ENCODE measurements at regions not wholly inside any gene's neighbourhood (a gene's known extent, or its start where the extent isn't known, plus 50 kb on each side); places are given as distances from the start of the nearest gene placed in this dataset.

GRCh38 chr12:128026696-128027574 is 240.0 kb upstream of the TMEM132C start:
- H4K20me1 ChIP-seq (ENCODE audit: insufficient read depth) = no peaks in the 10 kb centered on the region
- no peak overlapping the region for H3K27ac ChIP-seq (ENCODE audit: low read length)
- H3K9me3 ChIP-seq (ENCODE audit: low read length) = no peaks in the 10 kb centered on the region
- H3K36me3 ChIP-seq (ENCODE audit: insufficient read depth, low read length) = no peaks in the 10 kb centered on the region
- TF ChIP-seq EP300 (conservative IDR thresholded peaks at IDR 0.05; ENCODE audit: poor library complexity, severe bottlenecking) (no peak), REST (IDR thresholded peaks at IDR 0.05; ENCODE audit: borderline replicate concordance) (no peak), RAD21 (conservative IDR thresholded peaks at IDR 0.05) (no peak), POLR2AphosphoS5 (IDR thresholded peaks at IDR 0.05) (no peak), MXI1 (conservative IDR thresholded peaks at IDR 0.05; ENCODE audit: poor library complexity, severe bottlenecking) (no peak), EZH2 (IDR thresholded peaks at IDR 0.05; ENCODE audit: borderline replicate concordance, insufficient read depth, low read length, poor library complexity, severe bottlenecking) (no peak), SMC3 (conservative IDR thresholded peaks at IDR 0.05; ENCODE audit: poor library complexity) (no peak), TAF1 (IDR thresholded peaks at IDR 0.05; ENCODE audit: low read depth) (no peak)
- TF ChIP-seq, protein P1, sequence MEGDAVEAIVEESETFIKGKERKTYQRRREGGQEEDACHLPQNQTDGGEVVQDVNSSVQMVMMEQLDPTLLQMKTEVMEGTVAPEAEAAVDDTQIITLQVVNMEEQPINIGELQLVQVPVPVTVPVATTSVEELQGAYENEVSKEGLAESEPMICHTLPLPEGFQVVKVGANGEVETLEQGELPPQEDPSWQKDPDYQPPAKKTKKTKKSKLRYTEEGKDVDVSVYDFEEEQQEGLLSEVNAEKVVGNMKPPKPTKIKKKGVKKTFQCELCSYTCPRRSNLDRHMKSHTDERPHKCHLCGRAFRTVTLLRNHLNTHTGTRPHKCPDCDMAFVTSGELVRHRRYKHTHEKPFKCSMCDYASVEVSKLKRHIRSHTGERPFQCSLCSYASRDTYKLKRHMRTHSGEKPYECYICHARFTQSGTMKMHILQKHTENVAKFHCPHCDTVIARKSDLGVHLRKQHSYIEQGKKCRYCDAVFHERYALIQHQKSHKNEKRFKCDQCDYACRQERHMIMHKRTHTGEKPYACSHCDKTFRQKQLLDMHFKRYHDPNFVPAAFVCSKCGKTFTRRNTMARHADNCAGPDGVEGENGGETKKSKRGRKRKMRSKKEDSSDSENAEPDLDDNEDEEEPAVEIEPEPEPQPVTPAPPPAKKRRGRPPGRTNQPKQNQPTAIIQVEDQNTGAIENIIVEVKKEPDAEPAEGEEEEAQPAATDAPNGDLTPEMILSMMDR (IDR thresholded peaks at IDR 0.05; ENCODE audit: poor library complexity, severe bottlenecking) = no peak
- no peak overlapping the region for H3K4me2 ChIP-seq (ENCODE audit: low read length)
- no peaks in the 10 kb centered on the region for H3K79me2 ChIP-seq (replicated peaks; ENCODE audit: insufficient read depth, low read length)
- H3K4me3 ChIP-seq (ENCODE audit: low read length) = no peak overlapping the region
- no peaks in the 10 kb centered on the region for H3K27me3 ChIP-seq (ENCODE audit: insufficient read depth, low read depth, low read length)
- no peaks in the 10 kb centered on the region for H3F3A ChIP-seq (ENCODE audit: insufficient read depth, low read length, poor library complexity, severe bottlenecking)
- no peaks in the 10 kb centered on the region for H3K9me2 ChIP-seq (ENCODE audit: insufficient read depth, low read length)
- no peak overlapping the region for H3K9ac ChIP-seq (ENCODE audit: low read length)
- no peak overlapping the region for H2AFZ ChIP-seq (ENCODE audit: low read depth, low read length)

GRCh38 chr12:128033473-128033872 is 233.5 kb upstream of the TMEM132C start:
- Histone ChIP-seq H3K36me3 (ENCODE audit: insufficient read depth, low read length) (no peaks in the 10 kb centered on the region), H3K4me2 (ENCODE audit: low read length) (no peak overlapping the region), H3K9me2 (ENCODE audit: insufficient read depth, low read length) (no peaks in the 10 kb centered on the region), H3K4me3 (ENCODE audit: low read length) (no peak overlapping the region), H3K27me3 (ENCODE audit: insufficient read depth, low read depth, low read length) (no peaks in the 10 kb centered on the region), H2AFZ (ENCODE audit: low read depth, low read length) (no peak overlapping the region), H3K27ac (ENCODE audit: low read length) (no peak overlapping the region), H3K9ac (ENCODE audit: low read length) (no peak overlapping the region), H4K20me1 (ENCODE audit: insufficient read depth) (no peaks in the 10 kb centered on the region), H3F3A (ENCODE audit: insufficient read depth, low read length, poor library complexity, severe bottlenecking) (no peaks in the 10 kb centered on the region), H3K79me2 (replicated peaks; ENCODE audit: insufficient read depth, low read length) (no peaks in the 10 kb centered on the region), H3K9me3 (ENCODE audit: low read length) (no peaks in the 10 kb centered on the region)
- no peak for TF ChIP-seq SMC3 (conservative IDR thresholded peaks at IDR 0.05; ENCODE audit: poor library complexity)
- TF ChIP-seq REST (IDR thresholded peaks at IDR 0.05; ENCODE audit: borderline replicate concordance) = no peak
- TF ChIP-seq TAF1 (IDR thresholded peaks at IDR 0.05; ENCODE audit: low read depth) = no peak
- no peak for TF ChIP-seq EZH2 (IDR thresholded peaks at IDR 0.05; ENCODE audit: borderline replicate concordance, insufficient read depth, low read length, poor library complexity, severe bottlenecking)
- no peak for TF ChIP-seq RAD21 (conservative IDR thresholded peaks at IDR 0.05)
- TF ChIP-seq, protein P1 (IDR thresholded peaks at IDR 0.05; ENCODE audit: poor library complexity, severe bottlenecking) = no peak
- no peak for TF ChIP-seq POLR2AphosphoS5 (IDR thresholded peaks at IDR 0.05)
- no peak for TF ChIP-seq EP300 (conservative IDR thresholded peaks at IDR 0.05; ENCODE audit: poor library complexity, severe bottlenecking)
- no peak for TF ChIP-seq MXI1 (conservative IDR thresholded peaks at IDR 0.05; ENCODE audit: poor library complexity, severe bottlenecking)
